Activated CD4-positive, alpha-beta T cell treated with anti-CD3 and anti-CD28 coated beads, Interleukin-2, amount 50 U/mL, for 48 hours (primary cell): ENCODE measurements at regions not wholly inside any gene's neighbourhood (a gene's known extent, or its start where the extent isn't known, plus 50 kb on each side); places are given as distances from the start of the nearest gene placed in this dataset.

Source experiments
- DNase-seq, 2 experiments: peaks; one replicate each; pipeline ENCODE4 v3.0.0-alpha.2; 2020

DNA sequence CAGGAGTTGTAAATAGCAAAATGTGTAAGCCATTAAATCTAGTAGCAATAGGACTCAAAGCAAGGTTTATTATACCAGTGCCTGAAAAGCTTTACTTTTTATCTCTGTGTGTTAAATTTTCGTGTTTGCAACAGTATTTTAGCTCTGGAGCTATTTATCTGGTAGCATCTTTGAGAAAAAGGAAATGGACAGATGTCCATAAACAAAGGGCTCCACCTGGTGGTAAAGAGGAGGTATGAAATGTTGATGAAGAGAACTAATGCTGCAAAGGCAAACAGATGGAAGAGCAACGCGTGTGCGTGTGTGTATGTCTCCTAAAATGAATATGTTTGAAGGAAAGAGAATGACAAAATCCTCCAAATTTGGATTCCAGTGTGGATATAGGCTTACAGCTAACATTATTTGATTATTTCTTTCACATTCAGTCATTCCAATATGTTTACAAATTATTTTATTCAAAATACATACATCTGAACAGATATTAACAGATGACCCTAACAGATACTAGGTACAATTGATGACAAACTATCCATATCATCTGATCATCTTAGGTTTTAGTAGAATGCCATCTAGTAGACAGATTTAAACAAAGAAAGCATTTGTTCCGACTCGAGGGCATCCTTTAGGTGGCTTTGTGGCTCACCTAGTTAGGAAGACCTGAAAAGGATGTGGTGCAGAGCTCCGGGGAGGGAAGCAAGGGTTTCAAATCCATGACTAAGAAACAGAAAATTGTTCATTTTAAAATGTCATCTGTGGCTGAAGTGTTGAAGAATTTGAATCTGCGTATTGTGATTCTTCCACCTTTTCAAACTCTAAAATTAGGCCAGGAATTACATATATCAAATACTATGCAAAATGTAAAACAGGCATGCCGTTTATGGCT, 383.3 kb downstream of the MTX2 start:
- no peak for DNase-seq

DNA sequence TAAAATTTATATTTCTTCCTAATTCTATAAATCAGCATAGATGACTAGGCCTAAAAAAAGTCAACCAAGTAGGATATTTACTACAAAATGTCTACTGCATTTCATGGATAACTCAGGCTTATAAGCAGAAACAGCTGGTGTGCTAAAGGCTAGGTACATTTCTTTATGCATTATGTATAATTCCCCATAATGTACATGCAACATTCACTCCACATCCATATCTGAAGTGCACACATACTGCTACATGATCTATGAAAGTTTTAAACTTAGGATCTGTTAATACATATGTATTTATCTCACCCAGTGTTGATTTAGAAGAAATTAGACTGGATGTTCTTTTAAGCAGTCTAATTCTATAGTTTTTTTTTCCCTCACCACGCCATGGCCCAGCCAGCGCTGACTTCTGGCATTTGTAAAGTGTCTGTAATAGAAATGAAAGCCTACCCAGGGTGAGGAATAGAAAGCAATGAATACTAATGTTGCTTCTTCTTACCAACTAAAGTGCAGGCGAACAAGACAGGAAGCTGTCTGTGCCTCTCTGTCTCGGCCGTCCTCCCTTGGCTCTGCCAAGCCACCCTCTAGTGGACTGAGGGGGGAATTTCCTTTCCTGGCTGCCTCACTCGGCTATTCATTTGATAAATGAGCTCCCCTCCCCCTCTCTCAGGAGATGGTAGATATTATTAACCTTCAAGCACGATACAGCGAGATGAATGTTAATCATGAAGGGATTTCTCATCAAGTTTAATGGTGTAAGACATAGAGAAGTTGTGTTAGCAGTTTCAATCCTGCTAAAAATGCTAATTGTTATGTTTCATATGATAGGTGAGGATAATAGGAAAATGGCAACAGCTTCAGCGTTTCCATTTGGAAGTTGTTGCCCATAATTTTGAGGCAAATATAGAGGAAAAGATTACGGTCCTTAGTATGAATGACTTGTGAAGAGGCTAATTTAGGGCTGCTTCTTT, 384.5 kb downstream of the MTX2 start:
- peak; percentile 13 to 40 for DNase-seq

DNA sequence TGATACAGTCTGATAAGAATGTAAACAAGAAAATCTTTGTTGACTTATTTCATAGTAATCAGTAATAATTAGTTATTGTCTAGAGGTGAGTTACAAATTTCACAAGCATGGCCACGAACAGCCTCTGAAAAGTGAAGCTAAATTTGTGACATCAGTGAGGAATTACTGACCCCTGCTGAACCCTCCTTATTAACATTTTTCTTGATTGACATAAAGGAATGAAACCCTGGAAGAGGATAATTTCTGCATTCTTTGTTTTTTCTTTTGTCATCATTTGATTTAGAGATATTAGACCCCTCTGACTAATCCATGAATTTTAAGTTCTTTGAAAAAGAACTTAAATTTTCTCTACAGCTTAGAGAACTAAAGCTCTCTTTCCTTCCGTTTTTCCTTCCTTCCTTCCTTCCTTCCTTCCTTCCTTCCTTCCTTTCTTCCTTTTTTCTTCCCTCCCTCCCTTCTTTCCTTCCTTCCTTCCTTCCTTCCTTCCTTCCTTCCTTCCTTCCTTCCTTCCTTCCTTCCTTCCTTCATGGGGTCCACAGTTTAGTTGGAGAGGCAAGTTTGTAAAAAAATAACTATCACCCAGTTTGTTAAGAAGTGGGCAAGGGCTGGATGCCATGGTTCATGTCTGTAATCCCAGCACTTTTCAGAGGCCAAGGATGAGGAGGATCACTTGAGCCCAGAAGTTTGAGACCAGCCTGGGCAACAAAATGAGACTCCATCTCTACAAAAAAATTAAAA, 387.0 kb downstream of the MTX2 start:
- DNase-seq = no peak

DNA sequence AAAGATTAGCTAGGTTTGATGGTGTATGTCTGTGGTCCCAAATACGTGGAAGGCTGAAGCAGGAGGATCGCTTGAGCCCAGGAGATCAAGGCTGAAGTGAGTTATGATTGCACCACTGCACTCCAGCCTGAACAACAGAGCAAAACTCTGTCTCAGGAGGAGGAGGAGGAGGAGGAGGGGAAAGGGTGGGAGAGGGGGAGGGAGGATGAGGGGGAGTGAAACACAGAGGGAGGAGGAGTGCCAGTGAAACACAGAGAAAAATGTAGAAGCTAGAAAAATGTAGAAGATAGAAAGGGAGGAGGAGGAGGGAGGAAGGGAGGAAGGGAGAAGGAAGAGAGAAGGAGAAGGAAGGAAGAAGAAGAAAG, 387.5 kb downstream of the MTX2 start:
- no peak for DNase-seq

DNA sequence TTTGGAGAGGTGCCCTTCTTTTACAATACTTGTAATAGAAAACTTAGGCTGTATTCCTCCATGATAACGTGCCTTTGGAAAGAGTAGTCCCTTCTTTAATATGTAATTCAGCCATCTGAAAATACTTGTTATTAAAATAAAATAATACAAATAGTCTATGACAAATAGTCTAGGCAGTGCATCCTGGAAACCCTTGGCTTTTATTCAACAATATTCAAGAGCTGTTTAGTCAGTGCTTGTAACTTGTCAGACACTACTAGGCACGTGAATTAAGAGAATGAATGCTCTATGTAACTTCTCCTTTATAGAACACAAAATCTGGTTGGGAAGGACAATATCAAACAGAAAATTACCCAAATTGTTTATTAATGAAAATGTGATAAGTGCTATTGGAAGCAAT, 388.2 kb downstream of the MTX2 start:
- DNase-seq = no peak

DNA sequence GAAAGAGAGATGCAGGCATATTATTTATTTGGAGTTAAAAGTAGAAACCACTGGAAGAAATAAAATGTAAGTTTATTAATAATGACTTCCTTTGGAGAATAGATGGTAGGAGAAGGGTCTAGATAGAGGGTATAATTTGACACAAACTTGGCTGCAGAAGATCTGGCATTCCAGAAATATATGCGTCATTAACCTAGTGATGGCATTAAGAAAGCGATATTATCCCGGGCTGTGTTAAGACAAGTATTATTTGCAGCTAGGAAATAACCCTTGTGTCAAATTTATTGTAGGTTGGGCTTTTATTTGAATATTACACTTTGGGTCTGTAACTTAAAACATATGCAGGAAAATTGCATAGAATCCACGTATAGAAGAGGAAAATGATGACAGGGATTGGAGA, 389.5 kb downstream of the MTX2 start:
- no peak for DNase-seq

DNA sequence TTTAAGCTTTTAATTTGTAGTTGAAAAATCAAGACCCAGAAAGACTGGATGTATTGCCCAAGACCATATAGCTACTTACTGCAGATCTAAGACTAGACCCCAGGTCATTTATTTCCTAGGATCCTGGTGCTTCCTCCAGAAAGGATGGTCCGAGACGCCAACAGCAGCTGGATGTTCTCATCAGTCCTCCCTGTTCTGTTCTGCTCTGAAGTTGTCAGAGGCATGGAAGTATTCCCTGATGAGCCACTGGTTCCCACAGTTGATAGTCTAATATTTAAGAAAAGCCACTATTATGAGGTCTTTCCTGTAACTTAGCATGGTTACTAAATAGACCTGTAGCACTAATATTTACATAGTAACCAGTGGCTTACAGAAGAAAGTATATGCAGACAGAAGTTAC, 393.5 kb downstream of the MTX2 start:
- DNase-seq = no peak

DNA sequence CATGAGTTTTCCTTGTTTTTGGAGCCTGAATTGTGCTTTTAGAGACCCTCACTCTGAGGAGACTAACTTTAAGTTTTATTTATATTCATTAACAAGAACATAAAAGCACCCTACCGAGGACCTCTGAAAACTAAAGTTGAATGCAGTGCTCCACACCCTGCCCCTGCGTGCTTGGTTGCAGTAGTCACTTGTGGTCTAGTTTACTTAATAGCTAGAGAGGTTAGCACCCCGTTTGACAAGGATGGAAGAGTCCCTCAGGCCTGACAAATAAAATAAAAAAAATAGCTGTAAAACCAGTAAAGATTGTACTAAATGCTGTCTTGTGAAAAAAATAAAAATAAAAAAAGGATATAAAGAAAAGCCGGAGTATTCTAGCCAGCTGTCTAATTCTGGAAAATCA, 395.2 kb downstream of the MTX2 start:
- no peak for DNase-seq

DNA sequence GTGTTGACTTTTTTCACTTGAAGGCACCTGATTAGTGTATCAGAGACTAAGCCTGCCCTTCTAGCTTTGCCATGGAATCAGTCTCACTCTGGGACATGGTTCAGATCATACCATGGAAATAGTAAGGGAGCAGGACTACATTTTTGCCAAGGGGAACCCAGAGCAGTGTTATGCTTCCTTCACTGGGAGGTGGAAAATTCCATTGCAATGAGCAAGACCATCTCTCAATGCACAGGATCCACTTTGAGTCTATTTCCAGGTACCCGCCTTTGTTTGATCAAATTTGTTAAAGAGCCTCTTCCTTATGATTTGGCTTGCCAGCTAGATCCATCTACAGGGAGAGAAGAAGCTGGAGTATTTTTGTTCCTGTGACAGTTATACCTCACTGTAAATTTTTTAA, 395.8 kb downstream of the MTX2 start:
- no peak for DNase-seq

DNA sequence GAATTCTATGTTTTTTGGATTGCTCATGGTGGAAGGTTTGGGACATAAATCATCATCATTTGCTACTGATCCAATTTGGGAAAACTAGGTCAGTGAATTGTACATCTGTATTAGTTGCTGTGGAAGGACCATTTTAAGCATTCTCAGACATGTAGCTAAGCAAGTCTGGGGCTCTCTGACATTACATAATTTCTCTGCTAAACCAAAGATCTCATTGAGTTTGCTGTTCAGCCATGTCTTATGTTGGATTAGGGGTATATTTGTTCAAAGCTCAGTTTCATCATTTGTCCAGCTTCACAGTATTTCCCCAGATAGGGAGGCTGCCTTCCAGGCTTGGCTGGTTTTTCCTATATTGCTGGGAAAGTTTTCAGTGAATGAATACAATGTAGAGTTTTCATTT, 399.7 kb downstream of the MTX2 start:
- no peak for DNase-seq

DNA sequence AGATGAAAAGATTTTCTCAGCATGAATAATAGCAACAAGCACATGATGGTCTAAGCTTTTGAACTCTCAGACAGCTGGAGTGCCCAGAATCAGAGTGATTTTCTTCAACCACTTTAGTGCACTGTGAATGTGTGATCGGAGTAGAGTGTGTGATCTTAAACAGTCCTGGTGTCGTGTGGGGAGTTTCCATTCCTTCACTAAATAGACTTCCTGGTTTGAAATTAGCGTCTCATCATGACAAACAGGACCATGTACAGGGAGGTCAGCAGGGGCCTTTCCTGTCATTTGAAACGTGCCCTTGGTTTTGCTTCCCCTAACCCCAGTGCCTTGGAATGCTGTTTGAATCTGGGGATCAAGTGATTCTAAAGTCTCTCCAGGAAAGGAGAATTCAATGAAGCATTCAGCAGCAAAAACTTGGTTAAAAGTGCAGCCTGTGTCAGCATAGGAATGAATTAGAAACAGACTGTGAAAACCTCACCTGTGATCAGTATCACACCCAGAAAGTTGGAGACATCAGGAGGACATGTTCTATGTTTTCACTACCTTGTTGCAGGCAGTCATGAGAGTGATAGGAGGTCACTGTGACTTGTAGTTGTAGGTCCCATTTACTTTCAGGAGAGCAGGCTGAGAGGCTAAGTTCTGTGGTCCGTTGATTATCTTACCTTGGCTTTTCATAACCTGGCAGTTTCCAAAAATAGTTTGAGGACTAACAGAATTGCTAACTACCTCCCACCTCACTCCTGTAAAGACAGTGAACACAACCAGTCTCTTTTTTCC, 400.3 kb downstream of the MTX2 start:
- DNase-seq = no peak

DNA sequence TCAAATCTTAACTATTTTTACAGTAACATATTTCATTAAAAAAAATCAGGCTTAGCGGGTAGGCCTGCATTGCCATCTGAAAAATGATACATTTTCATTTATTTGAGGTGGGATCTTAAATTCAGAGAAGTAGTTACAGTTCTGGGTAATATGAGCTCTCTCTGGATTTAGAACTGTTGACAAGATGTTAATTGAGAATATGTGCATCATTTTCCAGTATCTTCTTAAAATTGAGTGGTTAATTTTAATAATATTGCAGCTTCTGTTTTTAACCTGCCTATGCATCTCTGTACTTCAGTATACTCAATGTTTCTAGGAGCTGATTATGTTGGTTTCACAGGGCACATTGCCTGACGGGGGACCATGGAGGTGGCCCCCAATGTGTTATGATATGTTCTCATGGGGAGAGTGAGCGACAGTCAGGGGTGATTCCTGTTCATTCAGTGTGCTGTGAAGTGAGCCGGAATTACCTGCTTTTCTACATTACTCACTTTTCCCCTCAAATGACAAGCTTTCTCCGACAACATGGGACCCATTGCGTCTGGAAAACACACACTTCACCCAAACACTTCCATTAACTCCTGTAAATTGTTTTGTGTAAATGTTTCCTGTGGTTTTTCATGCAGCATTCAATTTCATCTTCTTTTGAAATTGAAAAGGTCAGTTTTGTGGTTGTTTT, 406.2 kb downstream of the MTX2 start:
- no peak for DNase-seq

DNA sequence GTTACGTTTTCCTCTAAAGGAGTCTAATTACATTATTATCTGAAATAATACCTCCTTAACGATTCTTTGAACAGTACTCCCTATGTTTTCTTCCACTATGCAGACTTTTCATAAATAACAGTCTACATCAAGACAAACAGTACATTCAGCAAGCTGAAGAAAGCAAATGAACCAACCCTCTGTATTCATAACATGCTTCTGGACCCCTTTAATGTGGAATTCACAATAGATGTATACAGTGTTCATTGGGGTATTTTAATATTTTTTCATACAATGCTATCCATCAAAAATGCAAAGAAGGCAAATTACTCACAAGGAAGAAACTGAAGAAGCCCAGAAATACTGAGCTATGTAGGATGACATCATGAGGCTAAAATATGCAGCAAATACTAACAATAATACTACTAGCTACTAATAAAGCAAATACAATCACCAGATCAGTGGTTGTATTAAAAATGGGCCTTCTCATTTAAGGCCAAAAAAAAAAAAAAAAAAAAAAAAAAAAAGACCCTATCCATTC, 408.6 kb downstream of the MTX2 start:
- no peak for DNase-seq

DNA sequence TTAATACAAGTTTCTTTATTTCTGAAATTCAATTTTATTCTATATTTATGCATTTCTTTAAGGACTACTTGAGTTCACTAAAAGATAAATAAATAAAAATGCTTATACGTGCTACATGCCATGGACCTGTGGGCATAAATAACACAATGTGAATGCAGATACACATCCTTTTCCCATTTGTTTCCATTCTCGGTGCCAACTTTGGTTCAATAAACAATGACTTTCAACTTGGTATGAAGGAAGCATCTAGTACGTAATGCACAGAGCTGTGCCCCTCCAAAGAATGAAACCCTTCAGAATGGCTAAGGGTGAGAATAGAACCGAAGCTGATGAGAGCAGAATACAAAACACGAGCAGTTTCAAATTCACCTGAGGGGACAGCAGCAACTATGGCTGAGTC, 409.3 kb downstream of the MTX2 start:
- DNase-seq = no peak

DNA sequence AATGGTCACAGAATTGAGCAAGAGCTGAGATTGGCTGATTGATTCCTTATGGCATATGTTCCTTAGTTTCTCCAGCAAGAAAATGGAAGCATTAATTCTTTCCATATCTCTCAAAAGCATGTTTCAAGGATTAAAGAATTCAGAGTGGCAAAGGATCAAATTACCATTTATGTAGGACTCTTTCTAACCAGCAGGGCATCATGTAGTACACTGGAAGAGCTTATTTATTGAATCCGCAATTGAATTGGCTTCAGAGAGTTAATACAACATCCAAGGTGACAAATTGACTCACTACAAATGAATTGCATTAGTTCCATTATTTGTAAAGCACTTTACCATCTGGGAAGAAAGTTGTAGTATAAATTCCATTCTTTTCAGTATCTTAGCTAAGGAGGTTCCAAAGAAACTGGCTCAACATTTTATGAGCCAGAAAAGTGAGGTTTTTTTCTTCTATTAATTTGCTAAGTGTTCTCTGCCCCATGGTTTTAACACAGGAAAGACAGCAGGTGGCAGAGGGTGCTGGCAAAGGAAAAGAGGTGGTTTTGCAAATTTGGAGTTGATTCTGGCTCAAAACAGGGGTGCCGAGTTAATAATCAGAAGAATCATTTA, 409.9 kb downstream of the MTX2 start:
- DNase-seq = no peak

DNA sequence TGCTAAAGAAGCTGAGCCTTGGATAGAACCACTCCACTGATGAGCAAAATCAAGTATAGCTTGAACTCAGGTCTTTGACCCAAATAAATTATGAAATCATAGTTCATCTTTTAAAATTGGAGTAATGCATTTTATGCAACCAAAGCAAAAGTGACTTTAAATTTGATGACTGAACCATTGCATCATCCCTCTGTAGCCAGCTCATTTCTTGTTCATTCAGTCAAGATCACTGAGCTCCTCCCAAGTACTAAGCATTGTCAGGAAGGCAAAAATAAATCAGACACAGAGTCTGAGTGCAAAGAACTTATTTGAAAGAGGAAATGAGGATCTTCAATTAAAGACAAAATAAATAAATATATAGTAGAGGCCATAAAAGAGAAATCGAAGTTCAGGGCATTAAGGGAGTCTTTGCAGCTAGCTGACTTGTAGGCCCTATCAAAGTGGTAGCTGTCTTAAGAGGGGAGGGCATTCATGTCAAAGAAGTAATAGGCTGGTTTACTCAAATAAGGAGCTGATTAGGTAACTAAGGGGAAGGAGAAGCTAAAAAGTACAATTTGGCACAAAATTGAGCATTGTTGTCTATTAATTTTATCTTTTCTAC, 411.8 kb downstream of the MTX2 start:
- no peak for DNase-seq

DNA sequence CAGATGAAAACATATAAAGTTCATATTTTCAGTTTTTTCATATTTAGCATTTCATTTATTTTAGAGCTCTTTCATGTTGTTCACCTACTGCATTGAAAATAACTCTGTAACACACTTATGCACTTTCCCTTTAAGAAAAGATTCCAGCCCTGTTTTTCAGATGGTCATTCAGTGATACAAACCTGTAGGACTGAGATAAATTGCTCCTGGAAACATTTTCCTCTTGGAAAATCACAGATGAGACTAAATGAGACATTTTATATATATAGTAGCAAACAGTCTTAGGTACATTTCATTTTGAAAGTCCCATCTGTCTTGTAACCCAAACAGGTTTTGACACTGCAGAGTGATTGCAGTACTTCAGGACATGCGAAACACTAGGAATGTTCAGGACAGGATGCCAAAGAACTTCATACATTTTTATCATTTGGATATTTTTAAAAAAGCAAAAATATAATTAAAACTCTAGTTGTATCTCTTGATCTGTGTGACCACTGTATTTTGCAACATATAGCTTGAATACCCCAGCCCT, 412.4 kb downstream of the MTX2 start:
- DNase-seq = no peak

DNA sequence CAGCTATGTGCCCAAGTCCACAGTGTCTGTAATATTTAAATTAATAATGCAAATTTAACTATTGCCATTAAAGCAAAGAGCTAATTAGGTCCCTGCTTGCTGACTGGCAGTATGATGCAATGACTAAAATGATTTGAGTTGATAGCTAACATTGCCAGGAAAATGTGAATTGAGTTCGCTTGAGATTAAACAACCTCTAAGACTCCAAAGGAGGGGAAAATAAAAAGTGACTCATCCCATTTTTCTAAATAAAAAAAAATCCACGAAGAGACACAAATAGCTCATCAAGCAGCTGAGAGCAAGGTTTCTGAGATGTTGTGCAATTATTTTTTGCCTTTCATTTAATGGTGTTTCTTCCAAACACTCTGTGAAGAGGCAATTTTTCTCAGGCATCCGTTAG, 413.0 kb downstream of the MTX2 start:
- no peak for DNase-seq

DNA sequence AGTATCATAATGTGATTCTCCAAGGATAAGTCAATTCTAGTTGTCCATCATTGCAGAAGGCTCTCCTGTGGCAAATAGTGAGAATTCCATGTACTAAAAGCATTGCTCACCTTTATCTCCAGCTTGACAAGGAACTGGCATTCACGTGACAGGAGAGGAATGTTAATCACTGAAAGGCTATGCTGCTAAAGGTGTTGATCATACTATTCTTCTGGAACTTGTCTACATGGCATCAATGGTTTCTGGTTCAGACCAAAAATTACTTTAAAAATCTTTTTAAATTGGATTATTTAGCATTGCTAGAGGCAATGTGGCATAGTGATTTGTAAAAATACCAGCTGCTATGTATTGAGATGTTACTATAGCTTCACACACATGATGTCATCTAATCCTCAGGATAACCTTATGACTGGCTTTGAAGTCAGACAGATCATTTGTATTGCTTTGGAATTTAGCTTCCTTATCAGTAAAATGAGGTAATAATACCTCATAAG, 414.4 kb downstream of the MTX2 start:
- no peak for DNase-seq

DNA sequence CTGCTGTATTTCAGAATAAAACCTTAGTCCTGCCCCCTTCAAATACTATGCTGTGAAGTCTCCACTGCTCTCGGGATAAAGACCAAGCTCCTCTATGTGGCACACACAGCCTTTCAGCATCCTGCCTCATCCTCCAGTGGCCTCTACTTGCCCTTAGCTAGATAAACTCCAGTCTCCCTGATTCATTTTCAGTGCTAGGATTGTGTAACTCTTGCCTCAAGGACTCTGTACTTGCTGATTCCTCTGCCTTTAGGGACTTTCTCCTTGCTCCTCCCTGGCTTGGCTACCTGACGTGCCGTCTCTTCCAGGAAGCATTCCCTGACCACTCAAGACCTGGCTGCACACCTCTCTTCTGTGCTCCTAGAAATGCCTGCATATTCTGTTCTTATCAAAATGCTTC, 416.7 kb downstream of the MTX2 start:
- DNase-seq = no peak
